Adrenal gland (tissue), 9 donors: ENCODE measurements at regions not wholly inside any gene's neighbourhood (a gene's known extent, or its start where the extent isn't known, plus 50 kb on each side); places are given as distances from the start of the nearest gene placed in this dataset.

Experiments used
- DNase-seq, 7 donors: peaks; one replicate each; pipeline ENCODE4 v3.0.0-alpha.2; 2019 to 2020
- H3K27ac ChIP-seq, 5 donors: fragments of 200-600 bp; sonication (generic) in 4 of 5; 1 replicate in 3 of 5; 2 replicates in 2 of 5; pipeline versions ENCODE4 v1.5.1 to v1.8.0; 2016 to 2020; ENCODE audit warnings: mild to moderate bottlenecking in 1 of 5
- H3K27me3 ChIP-seq: fragments of 200-600 bp; 2 replicates; pipeline ENCODE4 v1.8.0; 2021
- H3K36me3 ChIP-seq, 2 donors: fragments of 200-600 bp; replicated peaks in 1 of 2; 1 replicate in 1 of 2; 2 replicates in 1 of 2; pipeline versions ENCODE4 v1.5.1 to v1.8.0; 2018 to 2022
- H3K4me1 ChIP-seq, 2 donors: fragments of 200-600 bp; replicated peaks in 1 of 2; 1 replicate in 1 of 2; 2 replicates in 1 of 2; pipeline versions ENCODE4 v1.5.1 to v1.8.0; 2018 to 2021
- H3K4me3 ChIP-seq, 4 donors: fragments of 200-600 bp; sonication (generic) in 3 of 4; one replicate each; pipeline ENCODE4 v1.5.1; 2016 to 2018
- H3K9me3 ChIP-seq, 3 donors: fragments of 200-600 bp; sonication (generic) in 1 of 3; replicated peaks in 1 of 3; 1 replicate in 2 of 3; 2 replicates in 1 of 3; pipeline versions ENCODE4 v1.5.1 to v1.8.0; 2016 to 2021
- POLR2A ChIP-seq, 2 donors: fragments of 450-650 bp; IDR thresholded peaks; one replicate each; pipeline ENCODE4 v1.6.1; 2017; ENCODE audit warnings: antibody characterized with exemption in 2 of 2, mild to moderate bottlenecking in 2 of 2, moderate library complexity in 1 of 2
- WGBS, 4 donors: extraction: QIAGEN DNeasy Blood & Tissue Kit in 2 of 4; methylation state at CpG; one replicate each; pipeline versions ENCODE4 v1.1.5 to v1.1.7; 2013 to 2017; 5-methylcytosine and 5-hydroxymethylcytosine counted together
- intact Hi-C, 2 donors: fragments of 100-400 bp; cut with DNase I; formaldehyde crosslinking; loops; one replicate each; pipeline versions ENCODE4 v1.14.1 to v1.15.0; 2022 to 2023
- TF ChIP-seq, protein P1 (sequence below), 6 experiments: fragments of 450-650 bp in 4 of 6; fragments of 200-600 bp in 2 of 6; sonication (generic) in 1 of 6; IDR thresholded peaks; 1 replicate in 5 of 6; 2 replicates in 1 of 6; pipeline versions ENCODE4 v1.5.1 to v1.8.0; 2016 to 2021; ENCODE audit warnings: antibody characterized with exemption in 6 of 6, mild to moderate bottlenecking in 2 of 6, moderate library complexity in 1 of 6
- donor health status: healthy with polysubstance abuse.
- donor health status: Bipolar disorder and iron deficiency.
- donor health status: DM: yes; HTN: yes; CAD: no.
- donor health status: DM: no; HTN: no; CAD: no.
- donor health status: DM: no; HTN: no; CAD: no.

DNA sequence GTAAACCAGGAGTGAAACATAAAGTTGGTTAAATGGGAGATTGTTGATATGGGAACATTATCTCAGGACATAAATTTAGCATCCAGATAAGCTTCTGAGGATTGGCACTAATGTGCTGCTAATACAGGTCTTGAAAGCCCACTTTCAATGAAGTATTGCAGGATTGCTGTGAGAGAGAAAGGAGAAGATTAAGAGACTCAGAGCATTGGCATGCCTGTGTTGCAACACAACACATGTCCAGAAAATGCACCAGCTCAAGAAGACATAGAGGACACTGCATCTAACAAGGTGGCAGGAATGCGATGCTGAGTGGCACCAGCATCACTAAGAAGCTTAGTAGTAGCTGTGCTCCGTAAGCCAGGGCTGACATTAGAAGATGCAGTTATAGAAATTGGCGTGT lies 728.9 kb downstream of the SUCLG1 start:
- no peaks in the 10 kb centered on the region for H3K9me3 ChIP-seq
- no peaks in the 10 kb centered on the region for H3K36me3 ChIP-seq
- no peak for DNase-seq
- no peak overlapping the region for H3K4me3 ChIP-seq
- H3K27me3 ChIP-seq: no peaks in the 10 kb centered on the region
- TF ChIP-seq, protein P1, sequence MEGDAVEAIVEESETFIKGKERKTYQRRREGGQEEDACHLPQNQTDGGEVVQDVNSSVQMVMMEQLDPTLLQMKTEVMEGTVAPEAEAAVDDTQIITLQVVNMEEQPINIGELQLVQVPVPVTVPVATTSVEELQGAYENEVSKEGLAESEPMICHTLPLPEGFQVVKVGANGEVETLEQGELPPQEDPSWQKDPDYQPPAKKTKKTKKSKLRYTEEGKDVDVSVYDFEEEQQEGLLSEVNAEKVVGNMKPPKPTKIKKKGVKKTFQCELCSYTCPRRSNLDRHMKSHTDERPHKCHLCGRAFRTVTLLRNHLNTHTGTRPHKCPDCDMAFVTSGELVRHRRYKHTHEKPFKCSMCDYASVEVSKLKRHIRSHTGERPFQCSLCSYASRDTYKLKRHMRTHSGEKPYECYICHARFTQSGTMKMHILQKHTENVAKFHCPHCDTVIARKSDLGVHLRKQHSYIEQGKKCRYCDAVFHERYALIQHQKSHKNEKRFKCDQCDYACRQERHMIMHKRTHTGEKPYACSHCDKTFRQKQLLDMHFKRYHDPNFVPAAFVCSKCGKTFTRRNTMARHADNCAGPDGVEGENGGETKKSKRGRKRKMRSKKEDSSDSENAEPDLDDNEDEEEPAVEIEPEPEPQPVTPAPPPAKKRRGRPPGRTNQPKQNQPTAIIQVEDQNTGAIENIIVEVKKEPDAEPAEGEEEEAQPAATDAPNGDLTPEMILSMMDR (IDR thresholded peaks at IDR 0.05): no peak
- TF ChIP-seq POLR2A (IDR thresholded peaks at IDR 0.05): no peak
- no peaks in the 10 kb centered on the region for H3K4me1 ChIP-seq
- H3K27ac ChIP-seq: no peak overlapping the region
- intact Hi-C loops: no loop called here
- 77 to 90% (median 80%) methylated on average over 3 of the region's 3 CpGs for WGBS, 4 donors

DNA sequence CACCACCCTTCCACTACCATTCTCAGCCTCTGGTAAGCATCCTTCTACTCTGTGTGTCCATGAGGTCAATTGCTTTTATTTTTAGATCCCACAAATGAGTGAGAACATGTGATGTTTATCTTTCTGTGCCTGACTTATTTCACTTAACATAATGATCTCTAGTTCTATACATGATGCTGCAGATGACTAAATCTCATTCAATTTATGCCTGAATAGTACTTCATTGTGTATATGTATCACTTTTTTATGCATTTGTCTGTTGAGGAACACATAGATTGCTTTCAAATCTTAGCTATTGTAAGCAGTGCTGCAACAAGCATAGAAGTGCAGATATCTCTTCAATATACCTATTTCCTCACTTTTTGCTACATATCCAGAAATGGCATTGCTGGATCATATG lies 733.3 kb downstream of the SUCLG1 start:
- H3K36me3 ChIP-seq: no peaks in the 10 kb centered on the region
- no peaks in the 10 kb centered on the region for H3K27me3 ChIP-seq
- H3K4me1 ChIP-seq: no peaks in the 10 kb centered on the region
- DNase-seq: no peak
- no peak overlapping the region for H3K4me3 ChIP-seq
- H3K9me3 ChIP-seq: no peaks in the 10 kb centered on the region
- H3K27ac ChIP-seq: no peak overlapping the region
- no peak for TF ChIP-seq POLR2A (IDR thresholded peaks at IDR 0.05)
- TF ChIP-seq, protein P1 (IDR thresholded peaks at IDR 0.05): no peak
- intact Hi-C loops: no loop called here

DNA sequence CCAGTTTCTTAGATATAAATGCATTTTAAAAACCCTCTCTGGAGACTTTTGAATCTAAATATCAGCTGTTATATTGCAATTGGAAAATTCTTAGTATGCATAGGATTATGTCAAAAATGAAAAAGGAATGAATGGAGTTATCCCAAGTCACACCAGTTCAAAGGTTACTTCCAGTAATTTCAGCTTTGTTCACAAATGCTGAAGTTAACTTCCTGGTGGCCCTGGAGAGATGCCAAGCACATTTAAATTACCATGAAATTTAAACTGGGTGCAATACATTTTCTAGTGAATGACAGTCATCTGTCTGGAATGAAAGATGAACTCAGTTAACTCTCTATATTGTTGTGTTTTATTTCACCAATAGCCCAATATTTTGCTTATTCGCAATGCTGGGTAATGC lies 753.9 kb downstream of the SUCLG1 start:
- Histone ChIP-seq H3K27ac (no peak overlapping the region), H3K4me3 (no peak overlapping the region), H3K4me1 (no peaks in the 10 kb centered on the region), H3K27me3 (no peaks in the 10 kb centered on the region), H3K36me3 (no peaks in the 10 kb centered on the region), H3K9me3 (no peaks in the 10 kb centered on the region)
- WGBS, 4 donors: 69 to 93% (median 81%) methylated on average over 1 of the region's 1 CpG
- no peak for DNase-seq
- TF ChIP-seq, protein P1 (IDR thresholded peaks at IDR 0.05): no peak
- no peak for TF ChIP-seq POLR2A (IDR thresholded peaks at IDR 0.05)
- intact Hi-C loops: no loop called here

DNA sequence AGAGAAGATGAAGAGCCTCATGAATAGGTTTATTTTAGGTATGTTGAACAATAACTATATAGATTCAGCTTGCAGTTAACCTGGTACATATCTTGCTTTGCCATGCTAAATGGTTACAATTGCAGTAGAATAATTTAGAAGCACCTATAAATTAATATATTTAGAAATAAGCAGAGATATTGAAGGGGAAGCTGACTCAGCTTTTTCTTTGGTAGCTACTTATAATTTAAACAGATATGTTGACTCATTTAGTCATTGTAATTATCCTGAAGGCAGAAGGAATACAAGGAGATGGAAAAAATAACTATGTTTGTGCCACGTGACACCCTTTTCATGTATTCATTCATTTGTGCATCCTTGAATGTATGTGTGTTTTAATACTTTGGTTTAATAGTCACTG lies 755.5 kb downstream of the SUCLG1 start:
- Histone ChIP-seq H3K4me3 (no peak overlapping the region), H3K36me3 (no peaks in the 10 kb centered on the region), H3K9me3 (no peaks in the 10 kb centered on the region), H3K4me1 (no peaks in the 10 kb centered on the region), H3K27ac (no peak overlapping the region), H3K27me3 (no peaks in the 10 kb centered on the region)
- intact Hi-C loops: no loop called here
- TF ChIP-seq, protein P1 (IDR thresholded peaks at IDR 0.05): no peak
- no peak for TF ChIP-seq POLR2A (IDR thresholded peaks at IDR 0.05)
- no peak for DNase-seq
- WGBS, 4 donors: 57 to 73% (median 71%) methylated on average over 1 of the region's 1 CpG
